ENCODE measurements at regions not wholly inside any gene's neighbourhood (a gene's known extent, or its start where the extent isn't known, plus 50 kb on each side); places are given as distances from the start of the nearest gene placed in this dataset.

DNA sequence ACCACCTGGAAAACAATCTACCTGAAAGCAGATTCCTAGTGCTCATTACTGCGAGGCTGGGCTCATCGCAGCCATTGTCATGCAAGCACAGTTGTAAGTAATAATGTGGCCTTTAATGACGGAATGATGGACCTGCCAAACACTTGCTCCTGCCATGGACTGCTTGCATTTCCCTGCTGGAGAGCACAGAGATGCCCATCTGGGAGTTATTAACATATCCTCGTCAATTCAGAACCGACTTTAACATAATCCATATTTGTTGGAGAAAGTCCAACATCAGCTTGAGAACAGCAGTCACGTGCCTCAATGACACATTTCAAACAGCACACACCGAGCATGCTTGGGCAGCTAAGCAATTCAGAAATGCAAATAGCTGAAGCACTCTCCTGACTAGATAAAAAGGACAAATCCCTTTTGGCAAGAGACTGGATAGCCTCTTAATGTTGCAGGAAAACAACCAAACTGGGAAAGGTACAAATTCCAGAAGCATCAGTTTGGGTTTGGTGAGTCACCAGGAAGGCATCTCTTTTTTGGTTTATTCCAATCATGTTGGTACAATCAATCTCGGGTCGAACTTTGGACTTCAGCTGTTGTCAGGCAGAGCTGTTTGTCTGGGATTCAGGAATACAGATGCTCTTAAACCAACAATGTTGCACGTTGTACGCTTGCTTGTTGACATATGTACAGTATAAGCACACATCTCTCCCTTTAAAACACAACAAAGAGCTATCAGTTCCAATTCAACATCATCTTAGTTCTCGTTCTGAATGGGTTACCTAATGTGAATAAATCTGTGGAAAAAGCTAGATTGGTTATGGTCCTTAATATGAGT, 395.8 kb downstream of the LNPK start:
- Mint-ChIP-seq H3K27ac (ENCODE audit: unreplicated experiment) (no peak overlapping the region), H3K4me3 (ENCODE audit: low read depth, unreplicated experiment) (no peak overlapping the region), H3K9me3 (ENCODE audit: low read depth, unreplicated experiment) (no peaks in the 10 kb centered on the region), H3K4me1 (ENCODE audit: low read depth, unreplicated experiment) (no peaks in the 10 kb centered on the region), H3K27me3 (ENCODE audit: unreplicated experiment) (no peaks in the 10 kb centered on the region), H3K36me3 (ENCODE audit: insufficient read depth, unreplicated experiment) (no peaks in the 10 kb centered on the region)
- no TSS peak for BruUV-seq (replicated peaks)
- TF ChIP-seq, protein P1, sequence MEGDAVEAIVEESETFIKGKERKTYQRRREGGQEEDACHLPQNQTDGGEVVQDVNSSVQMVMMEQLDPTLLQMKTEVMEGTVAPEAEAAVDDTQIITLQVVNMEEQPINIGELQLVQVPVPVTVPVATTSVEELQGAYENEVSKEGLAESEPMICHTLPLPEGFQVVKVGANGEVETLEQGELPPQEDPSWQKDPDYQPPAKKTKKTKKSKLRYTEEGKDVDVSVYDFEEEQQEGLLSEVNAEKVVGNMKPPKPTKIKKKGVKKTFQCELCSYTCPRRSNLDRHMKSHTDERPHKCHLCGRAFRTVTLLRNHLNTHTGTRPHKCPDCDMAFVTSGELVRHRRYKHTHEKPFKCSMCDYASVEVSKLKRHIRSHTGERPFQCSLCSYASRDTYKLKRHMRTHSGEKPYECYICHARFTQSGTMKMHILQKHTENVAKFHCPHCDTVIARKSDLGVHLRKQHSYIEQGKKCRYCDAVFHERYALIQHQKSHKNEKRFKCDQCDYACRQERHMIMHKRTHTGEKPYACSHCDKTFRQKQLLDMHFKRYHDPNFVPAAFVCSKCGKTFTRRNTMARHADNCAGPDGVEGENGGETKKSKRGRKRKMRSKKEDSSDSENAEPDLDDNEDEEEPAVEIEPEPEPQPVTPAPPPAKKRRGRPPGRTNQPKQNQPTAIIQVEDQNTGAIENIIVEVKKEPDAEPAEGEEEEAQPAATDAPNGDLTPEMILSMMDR (IDR thresholded peaks at IDR 0.05; ENCODE audit: unreplicated experiment): no peak
- no peak for DNase-seq
- CTCF ChIA-PET: no interaction called here
- intact Hi-C loops (cut with micrococcal nuclease; ENCODE audit: unreplicated experiment): no loop called here

DNA sequence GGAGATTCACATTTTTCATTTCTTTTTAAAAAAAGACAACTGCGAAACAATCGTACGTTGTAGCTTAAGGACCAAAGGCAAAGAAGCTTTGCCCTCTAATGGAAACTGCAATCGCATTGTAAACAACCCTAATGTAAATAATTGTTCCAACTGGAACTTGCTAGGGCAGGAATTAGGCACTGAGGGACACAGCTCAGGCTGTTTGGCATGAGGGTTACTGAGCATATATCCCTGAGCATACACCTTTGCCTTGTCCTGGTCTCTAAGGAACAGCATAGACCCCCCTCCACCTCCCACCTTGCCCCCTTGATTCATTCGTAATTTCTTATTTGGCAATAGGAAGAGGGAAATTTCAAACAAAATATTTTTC, 396.4 kb downstream of the LNPK start:
- Mint-ChIP-seq H3K4me3 (ENCODE audit: low read depth, unreplicated experiment) (no peak overlapping the region), H3K27me3 (ENCODE audit: unreplicated experiment) (no peaks in the 10 kb centered on the region), H3K9me3 (ENCODE audit: low read depth, unreplicated experiment) (no peaks in the 10 kb centered on the region), H3K27ac (ENCODE audit: unreplicated experiment) (no peak overlapping the region), H3K4me1 (ENCODE audit: low read depth, unreplicated experiment) (no peaks in the 10 kb centered on the region), H3K36me3 (ENCODE audit: insufficient read depth, unreplicated experiment) (no peaks in the 10 kb centered on the region)
- no peak for DNase-seq
- no TSS peak for BruUV-seq (replicated peaks)
- intact Hi-C loops (cut with micrococcal nuclease; ENCODE audit: unreplicated experiment): no loop called here
- CTCF ChIA-PET: no interaction called here
- TF ChIP-seq, protein P1 (IDR thresholded peaks at IDR 0.05; ENCODE audit: unreplicated experiment): no peak

DNA sequence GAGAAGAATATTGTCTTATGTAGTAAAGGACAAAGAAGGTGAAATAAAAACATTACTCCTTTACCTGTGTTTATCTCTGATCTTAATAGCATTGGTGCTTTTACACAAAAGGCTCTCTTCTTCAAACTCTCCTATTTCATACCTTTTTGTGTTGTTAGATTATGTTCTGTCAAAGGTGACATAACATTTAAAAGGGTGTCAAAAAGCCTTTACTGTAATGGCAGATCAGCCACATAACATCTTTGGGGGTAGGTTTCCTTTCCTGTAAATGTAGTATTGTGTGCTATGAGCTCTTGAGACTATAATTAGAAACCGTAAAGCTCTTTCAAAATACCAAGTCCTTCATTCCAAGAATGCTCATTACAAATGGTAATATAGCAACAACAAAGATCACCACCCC, 400.1 kb downstream of the LNPK start:
- CTCF ChIA-PET: no interaction called here
- Mint-ChIP-seq H3K27me3 (ENCODE audit: unreplicated experiment) (no peaks in the 10 kb centered on the region), H3K27ac (ENCODE audit: unreplicated experiment) (no peak overlapping the region), H3K36me3 (ENCODE audit: insufficient read depth, unreplicated experiment) (no peaks in the 10 kb centered on the region), H3K9me3 (ENCODE audit: low read depth, unreplicated experiment) (no peaks in the 10 kb centered on the region), H3K4me1 (ENCODE audit: low read depth, unreplicated experiment) (peaks cover 7% of the 10 kb centered on the region), H3K4me3 (ENCODE audit: low read depth, unreplicated experiment) (no peak overlapping the region)
- no peak for DNase-seq
- TF ChIP-seq, protein P1 (IDR thresholded peaks at IDR 0.05; ENCODE audit: unreplicated experiment): no peak
- BruUV-seq (replicated peaks): no TSS peak
- intact Hi-C loops (cut with micrococcal nuclease; ENCODE audit: unreplicated experiment): no loop called here

DNA sequence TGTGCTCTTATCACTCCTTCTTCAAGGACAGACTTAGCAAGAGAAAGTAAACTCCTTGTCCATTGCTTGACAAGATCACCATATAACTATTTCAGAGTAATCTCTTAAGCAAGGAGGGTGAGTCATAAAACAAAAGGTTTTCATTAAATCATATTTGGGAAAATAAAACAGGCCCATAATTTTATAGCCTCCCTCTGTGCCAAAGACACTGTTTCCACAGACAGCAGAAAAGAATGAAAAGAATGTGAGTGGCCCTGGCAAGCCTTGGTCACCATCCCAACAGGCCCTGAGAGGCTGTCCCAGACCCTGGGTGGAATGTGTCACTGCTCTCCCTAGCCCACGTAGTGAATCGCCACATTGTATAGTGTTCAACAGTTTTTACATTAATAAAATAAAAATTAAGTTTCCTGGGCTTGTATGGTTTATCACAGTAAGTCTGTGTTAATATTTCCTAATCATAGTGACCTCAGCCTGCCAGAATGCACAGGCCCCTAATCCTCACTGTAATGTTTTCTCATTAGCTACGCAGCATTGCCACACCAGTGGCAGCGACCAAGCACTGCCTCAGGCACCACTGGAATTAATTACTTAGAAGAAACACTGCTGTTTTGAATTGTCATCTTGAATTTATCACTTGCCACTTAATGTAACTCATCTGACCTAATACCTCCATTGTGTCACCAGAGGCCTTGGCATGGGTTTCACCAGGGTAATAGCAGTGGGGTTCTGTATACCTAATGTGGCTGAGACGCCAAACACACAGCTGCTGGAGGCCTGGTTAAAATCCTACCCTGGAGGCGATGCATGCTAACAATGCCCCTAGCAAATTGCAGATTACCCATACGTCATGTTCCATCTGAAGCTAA, 401.9 kb downstream of the LNPK start:
- peaks cover 7% of the 10 kb centered on the region for H3K4me1 Mint-ChIP-seq (ENCODE audit: low read depth, unreplicated experiment)
- H3K27ac Mint-ChIP-seq (ENCODE audit: unreplicated experiment): no peak overlapping the region
- H3K27me3 Mint-ChIP-seq (ENCODE audit: unreplicated experiment): no peaks in the 10 kb centered on the region
- DNase-seq: no peak
- CTCF ChIA-PET: interaction anchor here (0.8 kb wide), 1 partner anchor 438 kb away, joined by 4 read pairs; no protein-coding TSS in a partner anchor
- no peaks in the 10 kb centered on the region for H3K9me3 Mint-ChIP-seq (ENCODE audit: low read depth, unreplicated experiment)
- BruUV-seq (replicated peaks): no TSS peak
- intact Hi-C loops (cut with micrococcal nuclease; ENCODE audit: unreplicated experiment): no loop called here
- no peaks in the 10 kb centered on the region for H3K36me3 Mint-ChIP-seq (ENCODE audit: insufficient read depth, unreplicated experiment)
- no peak overlapping the region for H3K4me3 Mint-ChIP-seq (ENCODE audit: low read depth, unreplicated experiment)
- TF ChIP-seq, protein P1 (IDR thresholded peaks at IDR 0.05; ENCODE audit: unreplicated experiment): no peak
